Hepatocyte (in vitro differentiated cells): ENCODE measurements at regions not wholly inside any gene's neighbourhood (a gene's known extent, or its start where the extent isn't known, plus 50 kb on each side); places are given as distances from the start of the nearest gene placed in this dataset.

Source experiments
- EZH2 ChIP-seq: fragments of 200-600 bp; sonication (generic); IDR thresholded peaks from 2 replicates; pipeline ENCODE4 v1.6.1; 2016; ENCODE audit warnings: antibody characterized with exemption, mild to moderate bottlenecking, borderline replicate concordance
- TF ChIP-seq, protein P1 (sequence below): fragments of 200-600 bp; sonication (generic); IDR thresholded peaks from 2 replicates; pipeline ENCODE4 v1.5.1; 2016; ENCODE audit warnings: antibody characterized with exemption, mild to moderate bottlenecking; ENCODE audit not compliant: poor library complexity

DNA sequence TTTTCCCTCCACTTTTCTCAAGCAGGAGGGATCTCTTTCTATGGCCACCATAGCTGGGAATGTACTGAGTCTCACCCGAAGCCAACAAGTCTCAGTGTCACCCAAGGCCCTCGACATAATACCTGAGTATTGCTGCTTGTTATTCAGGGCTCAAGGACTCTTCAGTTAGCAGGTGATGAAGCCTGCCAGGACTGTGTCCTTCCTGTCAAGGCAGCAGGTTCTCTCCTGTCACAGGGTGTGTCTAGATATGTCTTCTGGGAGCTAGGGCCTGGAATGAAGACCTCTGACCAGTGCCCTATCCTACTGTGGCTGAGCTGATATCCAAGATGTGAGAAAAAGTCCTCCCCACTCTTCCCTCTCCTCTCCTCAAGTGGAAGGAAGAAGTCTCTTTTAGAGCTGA, 391.0 kb upstream of the DIPK2B start:
- TF ChIP-seq, protein P1, sequence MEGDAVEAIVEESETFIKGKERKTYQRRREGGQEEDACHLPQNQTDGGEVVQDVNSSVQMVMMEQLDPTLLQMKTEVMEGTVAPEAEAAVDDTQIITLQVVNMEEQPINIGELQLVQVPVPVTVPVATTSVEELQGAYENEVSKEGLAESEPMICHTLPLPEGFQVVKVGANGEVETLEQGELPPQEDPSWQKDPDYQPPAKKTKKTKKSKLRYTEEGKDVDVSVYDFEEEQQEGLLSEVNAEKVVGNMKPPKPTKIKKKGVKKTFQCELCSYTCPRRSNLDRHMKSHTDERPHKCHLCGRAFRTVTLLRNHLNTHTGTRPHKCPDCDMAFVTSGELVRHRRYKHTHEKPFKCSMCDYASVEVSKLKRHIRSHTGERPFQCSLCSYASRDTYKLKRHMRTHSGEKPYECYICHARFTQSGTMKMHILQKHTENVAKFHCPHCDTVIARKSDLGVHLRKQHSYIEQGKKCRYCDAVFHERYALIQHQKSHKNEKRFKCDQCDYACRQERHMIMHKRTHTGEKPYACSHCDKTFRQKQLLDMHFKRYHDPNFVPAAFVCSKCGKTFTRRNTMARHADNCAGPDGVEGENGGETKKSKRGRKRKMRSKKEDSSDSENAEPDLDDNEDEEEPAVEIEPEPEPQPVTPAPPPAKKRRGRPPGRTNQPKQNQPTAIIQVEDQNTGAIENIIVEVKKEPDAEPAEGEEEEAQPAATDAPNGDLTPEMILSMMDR = no peak
- TF ChIP-seq EZH2 = no peak
